OCI-LY3 (cell line): ENCODE measurements at regions not wholly inside any gene's neighbourhood (a gene's known extent, or its start where the extent isn't known, plus 50 kb on each side); places are given as distances from the start of the nearest gene placed in this dataset.

Experiments
- CTCF ChIP-seq: fragments of 200-600, 300-600 bp; sonication (generic); IDR thresholded peaks from 2 replicates; pipeline ENCODE4 v1.5.1; 2014; ENCODE audit warnings: antibody characterized with exemption, low read length, low read depth
- EZH2phosphoT487 ChIP-seq: fragments of 200-600 bp; shearing (Covaris generic); IDR thresholded peaks from 2 replicates; pipeline ENCODE4 v1.6.1; 2018; ENCODE audit warnings: antibody characterized with exemption, mixed run types, low read depth

DNA sequence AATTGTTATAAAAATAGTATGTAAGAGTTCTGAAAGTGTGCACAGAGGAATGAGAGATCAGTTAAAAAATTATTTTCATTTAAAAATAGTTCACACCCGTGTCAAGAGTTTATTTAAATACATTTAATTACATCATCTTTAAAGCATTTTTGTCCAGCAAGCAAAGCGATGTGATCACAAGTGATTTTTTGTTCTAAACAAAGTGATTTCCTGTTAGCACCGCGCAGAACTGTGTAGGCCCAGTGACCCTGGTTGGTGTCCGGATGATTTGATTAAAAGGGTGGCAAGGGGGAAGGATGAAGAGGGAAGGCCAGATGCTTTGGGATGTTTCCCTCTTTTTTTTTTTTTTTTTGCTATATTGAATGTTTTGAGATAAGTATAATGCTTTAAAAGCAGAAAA is 227.8 kb upstream of the PITRM1 start:
- TF ChIP-seq CTCF (no peak), EZH2phosphoT487 (no peak)
